ENCODE measurements at regions not wholly inside any gene's neighbourhood (a gene's known extent, or its start where the extent isn't known, plus 50 kb on each side); places are given as distances from the start of the nearest gene placed in this dataset.

- CTCF ChIA-PET: interaction anchor here (0.7 to 1.8 kb wide), 33 partner anchors 19 to 662 kb away, joined by 3 to 11 read pairs (median 3); partner anchors contain the start of genes DNAI7, ETFRF1 and RASSF8
- POLR2A ChIA-PET: interaction anchor here (0.7 to 1.8 kb wide), 6 partner anchors 17 to 192 kb away, joined by 3 to 12 read pairs (median 4); partner anchors contain the start of genes DNAI7, ETFRF1 and KRAS
- peak; percentile 66 for DNase-seq (ENCODE audit: low read depth, low spot score)
- peak overlapping the region; percentile 69 for H3K4me3 ChIP-seq (ENCODE audit: low read depth, low read length)
- TF ChIP-seq, protein P1, sequence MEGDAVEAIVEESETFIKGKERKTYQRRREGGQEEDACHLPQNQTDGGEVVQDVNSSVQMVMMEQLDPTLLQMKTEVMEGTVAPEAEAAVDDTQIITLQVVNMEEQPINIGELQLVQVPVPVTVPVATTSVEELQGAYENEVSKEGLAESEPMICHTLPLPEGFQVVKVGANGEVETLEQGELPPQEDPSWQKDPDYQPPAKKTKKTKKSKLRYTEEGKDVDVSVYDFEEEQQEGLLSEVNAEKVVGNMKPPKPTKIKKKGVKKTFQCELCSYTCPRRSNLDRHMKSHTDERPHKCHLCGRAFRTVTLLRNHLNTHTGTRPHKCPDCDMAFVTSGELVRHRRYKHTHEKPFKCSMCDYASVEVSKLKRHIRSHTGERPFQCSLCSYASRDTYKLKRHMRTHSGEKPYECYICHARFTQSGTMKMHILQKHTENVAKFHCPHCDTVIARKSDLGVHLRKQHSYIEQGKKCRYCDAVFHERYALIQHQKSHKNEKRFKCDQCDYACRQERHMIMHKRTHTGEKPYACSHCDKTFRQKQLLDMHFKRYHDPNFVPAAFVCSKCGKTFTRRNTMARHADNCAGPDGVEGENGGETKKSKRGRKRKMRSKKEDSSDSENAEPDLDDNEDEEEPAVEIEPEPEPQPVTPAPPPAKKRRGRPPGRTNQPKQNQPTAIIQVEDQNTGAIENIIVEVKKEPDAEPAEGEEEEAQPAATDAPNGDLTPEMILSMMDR (IDR thresholded peaks at IDR 0.05; ENCODE audit: insufficient read depth, low read length, missing control alignments): peak; percentile 68
Measured at GRCh38 chr12:25386831-25387731, 136.4 kb upstream of the KRAS start.

- TF ChIP-seq, protein P1 (IDR thresholded peaks at IDR 0.05; ENCODE audit: insufficient read depth, low read length, missing control alignments): no peak
- peak overlapping the region; percentile 76 for H3K4me3 ChIP-seq (ENCODE audit: low read depth, low read length)
- ChIA-PET CTCF (interaction anchor here (0.7 to 1.5 kb wide), 4 partner anchors 10 to 134 kb away, joined by 3 to 5 read pairs (median 4); partner anchors contain the start of gene KRAS), POLR2A (interaction anchor here (0.6 to 1.1 kb wide), 8 partner anchors 23 to 1260 kb away, joined by 3 to 4 read pairs (median 4); no protein-coding TSS in a partner anchor)
- DNase-seq (ENCODE audit: low read depth, low spot score): no peak
Measured at GRCh38 chr12:25384893-25385248, 134.1 kb upstream of the KRAS start.

- no peak for DNase-seq (ENCODE audit: low read depth, low spot score)
- TF ChIP-seq, protein P1 (IDR thresholded peaks at IDR 0.05; ENCODE audit: insufficient read depth, low read length, missing control alignments): no peak
- ChIA-PET CTCF (interaction anchor here (0.6 to 1.5 kb wide), 6 partner anchors 9 to 1350 kb away, joined by 3 to 5 read pairs (median 4); partner anchors contain the start of gene KRAS), POLR2A (interaction anchor here (0.8 to 1.1 kb wide), 6 partner anchors 22 to 1425 kb away, joined by 3 to 4 read pairs (median 4); no protein-coding TSS in a partner anchor)
- H3K4me3 ChIP-seq (ENCODE audit: low read depth, low read length): no peak overlapping the region; the same call in 1 of the 2 replicates
Measured at GRCh38 chr12:25384038-25384892, 133.5 kb upstream of the KRAS start.

GRCh38 chr12:25382311-25383106 lies 131.8 kb upstream of the KRAS start:
- H3K4me3 ChIP-seq (ENCODE audit: low read depth, low read length): no peak overlapping the region
- TF ChIP-seq, protein P1 (IDR thresholded peaks at IDR 0.05; ENCODE audit: insufficient read depth, low read length, missing control alignments): no peak
- POLR2A ChIA-PET: no interaction called here
- DNase-seq (ENCODE audit: low read depth, low spot score): no peak
- CTCF ChIA-PET: no interaction called here

DNA sequence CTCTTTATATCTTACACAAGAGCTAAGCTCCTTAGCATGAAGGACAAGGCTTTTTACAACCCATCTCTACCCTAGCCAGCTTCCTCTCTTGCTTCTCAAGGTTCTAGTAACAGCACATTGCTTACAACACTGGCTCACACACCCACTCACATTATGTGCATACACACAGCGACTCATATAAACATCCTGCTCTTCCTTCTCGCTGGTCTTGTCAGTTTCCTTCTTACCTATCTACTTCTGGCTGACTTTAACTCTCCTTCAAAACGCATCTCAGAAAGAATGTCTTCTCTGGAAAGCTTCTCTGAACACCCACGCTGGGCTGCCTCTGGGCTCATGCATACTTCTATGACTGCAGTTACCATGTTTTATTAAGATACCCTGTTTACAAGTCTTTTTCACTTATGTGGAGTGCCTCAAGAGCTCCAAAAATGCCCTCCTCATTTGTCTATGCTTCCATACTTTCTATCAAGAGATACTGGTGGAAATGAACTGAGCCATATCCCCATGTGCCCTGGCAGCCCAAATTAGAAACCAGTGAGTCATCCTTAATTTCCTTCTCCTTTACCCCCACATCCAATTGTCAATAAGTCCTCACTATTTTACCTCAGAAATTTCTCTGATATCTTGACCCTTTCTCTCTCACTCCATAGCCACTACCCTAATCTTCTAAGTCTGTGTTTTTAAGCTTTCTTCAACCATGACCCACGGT lies 126.9 kb upstream of the KRAS start:
- DNase-seq (ENCODE audit: low read depth, low spot score): peak; percentile 34
- no peak overlapping the region for H3K4me3 ChIP-seq (ENCODE audit: low read depth, low read length)
- CTCF ChIA-PET: interaction anchor here (1.1 kb wide), 1 partner anchor 136 kb away, joined by 6 read pairs; no protein-coding TSS in a partner anchor
- POLR2A ChIA-PET: no interaction called here
- TF ChIP-seq, protein P1 (IDR thresholded peaks at IDR 0.05; ENCODE audit: insufficient read depth, low read length, missing control alignments): no peak
